ENCODE measurements at regions not wholly inside any gene's neighbourhood (a gene's known extent, or its start where the extent isn't known, plus 50 kb on each side); places are given as distances from the start of the nearest gene placed in this dataset.

- no peak for TF ChIP-seq CTCF (IDR thresholded peaks at IDR 0.05; ENCODE audit: insufficient read depth, low read length)
- no peak for TF ChIP-seq GABPA (IDR thresholded peaks at IDR 0.05; ENCODE audit: low read depth)
Observed at GRCh38 chr20:60903325-60903971, 348.6 kb upstream of the CDH4 start.

Measured in HL-60 (cell line).